Dermis microvascular lymphatic vessel endothelial cell (primary cell): ENCODE measurements at regions not wholly inside any gene's neighbourhood (a gene's known extent, or its start where the extent isn't known, plus 50 kb on each side); places are given as distances from the start of the nearest gene placed in this dataset.

Experiments
- DNase-seq, 2 donors: peaks; one replicate each; pipeline versions ENCODE4 v3.0.0 to v3.0.0-alpha.2; 2010; ENCODE audit warnings: low read depth in 2 of 2

GRCh38 chr4:136754810-136755530 is 777.3 kb downstream of the PCDH18 start:
- no peak for DNase-seq

- no peak for DNase-seq
Observed at GRCh38 chr4:136751556-136751955, 780.7 kb downstream of the PCDH18 start.

- DNase-seq, result no peak
Observed at GRCh38 chr4:136750897-136751296, 781.4 kb downstream of the PCDH18 start.

- no peak for DNase-seq
Observed at GRCh38 chr4:136749989-136750388, 782.3 kb downstream of the PCDH18 start.

- DNase-seq, result no peak
Observed at GRCh38 chr4:136748773-136749172, 783.5 kb downstream of the PCDH18 start.

GRCh38 chr4:136748165-136748564 is 784.1 kb downstream of the PCDH18 start:
- DNase-seq, result no peak

- no peak for DNase-seq
Observed at GRCh38 chr4:136743238-136743637, 789.1 kb downstream of the PCDH18 start.

- DNase-seq, result no peak
Observed at GRCh38 chr4:136742333-136742732, 790.0 kb downstream of the PCDH18 start.

GRCh38 chr4:136741468-136741867 is 790.8 kb downstream of the PCDH18 start:
- DNase-seq, result peak in 1 of 2 donors; percentile 45

- no peak for DNase-seq
Observed at GRCh38 chr4:136740326-136740725, 792.0 kb downstream of the PCDH18 start.

- no peak for DNase-seq
Observed at GRCh38 chr4:136737066-136737465, 795.2 kb downstream of the PCDH18 start.

GRCh38 chr4:136731025-136731424 is 801.3 kb downstream of the PCDH18 start:
- DNase-seq, result peak in 1 of 2 donors; percentile 13

GRCh38 chr4:136725286-136726081 is 806.8 kb downstream of the PCDH18 start:
- DNase-seq, result no peak

GRCh38 chr4:136713140-136713539 is 819.2 kb downstream of the PCDH18 start:
- DNase-seq, result peak in 1 of 2 donors; percentile 20

- DNase-seq, result no peak
Observed at GRCh38 chr4:136709897-136710296, 822.4 kb downstream of the PCDH18 start.

- DNase-seq, result no peak
Observed at GRCh38 chr4:136706942-136707341, 825.4 kb downstream of the PCDH18 start.

GRCh38 chr4:136699905-136700304 is 832.4 kb downstream of the PCDH18 start:
- DNase-seq, result no peak

GRCh38 chr4:136691607-136692006 is 840.7 kb downstream of the PCDH18 start:
- no peak for DNase-seq

GRCh38 chr4:136690360-136690759 is 841.9 kb downstream of the PCDH18 start:
- no peak for DNase-seq

- no peak for DNase-seq
Observed at GRCh38 chr4:136687596-136687995, 844.7 kb downstream of the PCDH18 start.

- DNase-seq, result no peak
Observed at GRCh38 chr4:136687118-136687517, 845.2 kb downstream of the PCDH18 start.

GRCh38 chr4:136680761-136681160 is 851.5 kb downstream of the PCDH18 start:
- no peak for DNase-seq

- DNase-seq, result no peak
Observed at GRCh38 chr4:136680271-136680670, 852.0 kb downstream of the PCDH18 start.
